Upper lobe of right lung (tissue), 1 donor: ENCODE measurements at regions not wholly inside any gene's neighbourhood (a gene's known extent, or its start where the extent isn't known, plus 50 kb on each side); places are given as distances from the start of the nearest gene placed in this dataset.

ENCODE experiments used
- ATAC-seq: fragments of 200-7000 bp; cut with Tn5 transposase; one replicate; pipeline ENCODE4 v1.9.1; 2020; ENCODE audit warnings: mild to moderate bottlenecking, moderate library complexity
- DNase-seq: peaks from one replicate; pipeline ENCODE4 v3.0.0-alpha.2; 2020
- H3K27ac ChIP-seq: fragments of 200-600 bp; one replicate; pipeline ENCODE4 v1.8.0; 2022
- H3K27me3 ChIP-seq: fragments of 200-600 bp; one replicate; pipeline ENCODE4 v1.8.0; 2022; ENCODE audit warnings: mild to moderate bottlenecking
- H3K36me3 ChIP-seq: fragments of 200-600 bp; one replicate; pipeline ENCODE4 v1.8.0; 2022
- H3K4me1 ChIP-seq: fragments of 200-600 bp; one replicate; pipeline ENCODE4 v1.8.0; 2022
- H3K4me3 ChIP-seq: fragments of 200-600 bp; one replicate; pipeline ENCODE4 v1.8.0; 2022; ENCODE audit warnings: mild to moderate bottlenecking
- H3K9me3 ChIP-seq: fragments of 200-600 bp; one replicate; pipeline ENCODE4 v1.8.0; 2022
- intact Hi-C: fragments of 100-400 bp; cut with DNase I; formaldehyde crosslinking; loops from one replicate; pipeline ENCODE4 v1.11.0; 2022
- TF ChIP-seq, protein P1 (sequence below): fragments of 200-600 bp; IDR thresholded peaks from one replicate; pipeline ENCODE4 v1.8.0; 2022; ENCODE audit warnings: antibody characterized with exemption
- donor health status: DM: no; HTN: yes; CAD: no; lungs with severe emphysema.

GRCh38 chr11:116560589-116560988 is 212.2 kb downstream of the BUD13 start:
- intact Hi-C loops = no loop called here
- Histone ChIP-seq H3K9me3 (no peaks in the 10 kb centered on the region), H3K27ac (no peak overlapping the region), H3K4me1 (no peaks in the 10 kb centered on the region), H3K36me3 (no peaks in the 10 kb centered on the region), H3K27me3 (no peaks in the 10 kb centered on the region), H3K4me3 (no peak overlapping the region)
- no peak for DNase-seq
- ATAC-seq = no peak
- TF ChIP-seq, protein P1, sequence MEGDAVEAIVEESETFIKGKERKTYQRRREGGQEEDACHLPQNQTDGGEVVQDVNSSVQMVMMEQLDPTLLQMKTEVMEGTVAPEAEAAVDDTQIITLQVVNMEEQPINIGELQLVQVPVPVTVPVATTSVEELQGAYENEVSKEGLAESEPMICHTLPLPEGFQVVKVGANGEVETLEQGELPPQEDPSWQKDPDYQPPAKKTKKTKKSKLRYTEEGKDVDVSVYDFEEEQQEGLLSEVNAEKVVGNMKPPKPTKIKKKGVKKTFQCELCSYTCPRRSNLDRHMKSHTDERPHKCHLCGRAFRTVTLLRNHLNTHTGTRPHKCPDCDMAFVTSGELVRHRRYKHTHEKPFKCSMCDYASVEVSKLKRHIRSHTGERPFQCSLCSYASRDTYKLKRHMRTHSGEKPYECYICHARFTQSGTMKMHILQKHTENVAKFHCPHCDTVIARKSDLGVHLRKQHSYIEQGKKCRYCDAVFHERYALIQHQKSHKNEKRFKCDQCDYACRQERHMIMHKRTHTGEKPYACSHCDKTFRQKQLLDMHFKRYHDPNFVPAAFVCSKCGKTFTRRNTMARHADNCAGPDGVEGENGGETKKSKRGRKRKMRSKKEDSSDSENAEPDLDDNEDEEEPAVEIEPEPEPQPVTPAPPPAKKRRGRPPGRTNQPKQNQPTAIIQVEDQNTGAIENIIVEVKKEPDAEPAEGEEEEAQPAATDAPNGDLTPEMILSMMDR = no peak

DNA sequence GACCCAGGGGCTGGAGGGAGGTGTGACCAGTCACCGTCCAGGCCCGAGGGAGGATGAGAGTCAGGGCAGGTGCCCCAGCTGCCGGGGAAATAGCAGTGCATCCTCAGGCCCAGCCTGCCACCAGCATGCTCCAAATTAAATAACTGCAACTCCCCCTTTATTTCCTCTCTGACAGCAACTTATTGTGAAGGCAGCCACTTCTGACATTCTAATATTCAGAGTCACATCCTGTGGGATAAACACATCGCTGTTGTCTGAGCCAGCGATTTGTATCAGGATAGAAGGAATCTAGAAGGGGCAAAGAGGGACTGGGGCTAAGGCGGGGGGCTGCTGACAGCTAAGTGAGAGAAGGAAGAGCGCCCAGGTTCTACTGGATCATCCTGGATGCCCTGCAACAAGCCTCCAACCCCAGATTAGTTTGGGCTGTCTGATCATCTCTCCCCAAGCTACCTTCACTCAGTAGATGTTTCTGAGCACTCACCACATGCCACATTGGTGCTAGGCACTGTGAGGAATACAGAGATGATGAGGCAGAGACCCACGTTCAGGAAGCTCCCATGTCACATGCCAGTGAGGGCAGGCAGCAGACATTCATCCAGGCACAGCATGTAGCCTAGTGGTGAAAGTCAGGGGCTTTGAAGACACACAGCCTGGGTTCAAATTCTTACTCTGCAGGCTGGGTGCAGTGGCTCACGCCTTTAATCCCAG is 214.1 kb downstream of the BUD13 start:
- H3K27ac ChIP-seq = no peak overlapping the region
- no peaks in the 10 kb centered on the region for H3K27me3 ChIP-seq
- H3K9me3 ChIP-seq = no peaks in the 10 kb centered on the region
- H3K36me3 ChIP-seq = no peaks in the 10 kb centered on the region
- DNase-seq (no peak), ATAC-seq (no peak)
- H3K4me1 ChIP-seq = no peaks in the 10 kb centered on the region
- TF ChIP-seq, protein P1 = no peak
- intact Hi-C loops = no loop called here
- no peak overlapping the region for H3K4me3 ChIP-seq

DNA sequence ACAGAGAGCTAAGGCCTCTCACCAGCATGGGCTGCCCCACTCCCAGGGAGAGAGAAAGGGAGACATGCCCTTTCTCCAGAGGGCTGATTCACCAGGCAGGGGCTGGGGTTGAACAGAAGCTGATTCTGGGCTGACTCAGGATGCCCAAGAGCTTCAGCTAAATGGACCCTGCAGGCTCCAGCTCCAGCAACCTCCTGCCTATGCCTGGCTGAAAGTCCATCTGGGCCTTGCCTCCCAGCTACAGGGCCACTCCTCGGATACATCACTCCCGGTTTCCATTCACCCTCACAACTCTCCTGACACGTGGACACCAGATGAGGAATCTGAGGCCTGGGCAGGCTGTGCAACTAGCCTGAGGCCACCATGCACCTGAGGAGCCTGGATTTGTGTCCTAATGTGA is 215.5 kb downstream of the BUD13 start:
- Histone ChIP-seq H3K27me3 (no peaks in the 10 kb centered on the region), H3K36me3 (no peaks in the 10 kb centered on the region), H3K4me3 (no peak overlapping the region), H3K27ac (no peak overlapping the region), H3K4me1 (no peaks in the 10 kb centered on the region), H3K9me3 (no peaks in the 10 kb centered on the region)
- DNase-seq (no peak), ATAC-seq (no peak)
- intact Hi-C loops = no loop called here
- TF ChIP-seq, protein P1 = no peak

- no peak for DNase-seq
- H3K27ac ChIP-seq = no peak overlapping the region
- no peak for ATAC-seq
- no peaks in the 10 kb centered on the region for H3K9me3 ChIP-seq
- H3K27me3 ChIP-seq = no peaks in the 10 kb centered on the region
- TF ChIP-seq, protein P1 = no peak
- no peaks in the 10 kb centered on the region for H3K36me3 ChIP-seq
- H3K4me1 ChIP-seq = no peaks in the 10 kb centered on the region
- intact Hi-C loops = no loop called here
- H3K4me3 ChIP-seq = no peak overlapping the region
Measured at GRCh38 chr11:116556483-116556882, 216.3 kb downstream of the BUD13 start.

GRCh38 chr11:116553482-116553881 is 219.3 kb downstream of the BUD13 start:
- Histone ChIP-seq H3K36me3 (no peaks in the 10 kb centered on the region), H3K27me3 (no peaks in the 10 kb centered on the region), H3K4me1 (no peaks in the 10 kb centered on the region), H3K4me3 (no peak overlapping the region), H3K27ac (no peak overlapping the region), H3K9me3 (no peaks in the 10 kb centered on the region)
- intact Hi-C loops = no loop called here
- ATAC-seq = no peak
- no peak for DNase-seq
- TF ChIP-seq, protein P1 = no peak

GRCh38 chr11:116551576-116551975 is 221.2 kb downstream of the BUD13 start:
- ATAC-seq (no peak), DNase-seq (no peak)
- no peaks in the 10 kb centered on the region for H3K4me1 ChIP-seq
- TF ChIP-seq, protein P1 = no peak
- H3K9me3 ChIP-seq = no peaks in the 10 kb centered on the region
- no peaks in the 10 kb centered on the region for H3K27me3 ChIP-seq
- no peak overlapping the region for H3K4me3 ChIP-seq
- H3K36me3 ChIP-seq = no peaks in the 10 kb centered on the region
- no peak overlapping the region for H3K27ac ChIP-seq
- intact Hi-C loops = no loop called here
